Stimulated activated CD8-positive, alpha-beta memory T cell treated with anti-CD3 and anti-CD28 coated beads, Interleukin-2, amount 100 ng/mL, for 48 hours (primary cell): ENCODE measurements at regions not wholly inside any gene's neighbourhood (a gene's known extent, or its start where the extent isn't known, plus 50 kb on each side); places are given as distances from the start of the nearest gene placed in this dataset.

Source experiments
- DNase-seq, 2 donors: peaks; one replicate each; pipeline ENCODE4 v3.0.0-alpha.2; 2020; ENCODE audit warnings: low read depth in 2 of 2

DNA sequence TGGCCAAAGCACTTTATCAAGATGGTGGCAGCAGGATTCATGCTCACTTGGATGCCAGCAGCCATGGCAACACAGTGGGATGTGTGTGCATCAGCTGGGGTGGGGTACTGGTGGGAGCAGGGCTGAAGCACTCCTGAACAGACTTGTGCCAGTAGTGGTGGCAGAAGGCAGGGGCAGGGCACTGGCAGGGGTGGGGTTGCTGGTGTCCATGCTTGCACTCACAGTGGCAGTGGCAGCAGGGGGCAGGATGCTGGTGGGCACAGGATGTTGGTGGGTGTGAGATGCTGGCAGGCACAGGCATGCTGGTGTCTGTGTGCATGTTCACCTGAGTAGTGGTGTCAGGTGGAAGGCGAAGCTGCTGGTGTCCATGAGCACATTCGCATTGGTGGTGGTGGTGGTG is 161.0 kb upstream of the PMFBP1 start:
- DNase-seq, result no peak

- no peak for DNase-seq
These were observed 152.6 kb upstream of the PMFBP1 start for GRCh38 chr16:72324578-72324977.

DNA sequence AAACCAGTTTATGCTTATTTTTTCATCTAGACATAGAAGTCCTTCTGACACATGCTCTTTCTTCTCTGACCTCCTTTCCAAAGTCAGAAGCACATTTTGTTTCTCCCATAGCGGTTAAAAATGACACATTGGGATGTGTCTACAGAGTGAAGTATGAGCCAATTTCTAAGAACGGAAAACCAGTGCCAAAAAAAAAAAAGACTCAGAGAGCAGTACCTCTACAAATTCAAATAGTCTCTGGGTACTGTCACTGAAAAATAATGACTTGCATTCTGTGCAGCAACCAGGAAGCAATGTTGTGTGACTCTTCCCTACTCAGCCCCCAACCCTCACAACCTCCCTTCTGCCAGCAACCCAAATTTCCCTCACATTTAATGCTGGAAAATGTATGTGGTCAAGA is 145.5 kb upstream of the PMFBP1 start:
- DNase-seq, result no peak

DNA sequence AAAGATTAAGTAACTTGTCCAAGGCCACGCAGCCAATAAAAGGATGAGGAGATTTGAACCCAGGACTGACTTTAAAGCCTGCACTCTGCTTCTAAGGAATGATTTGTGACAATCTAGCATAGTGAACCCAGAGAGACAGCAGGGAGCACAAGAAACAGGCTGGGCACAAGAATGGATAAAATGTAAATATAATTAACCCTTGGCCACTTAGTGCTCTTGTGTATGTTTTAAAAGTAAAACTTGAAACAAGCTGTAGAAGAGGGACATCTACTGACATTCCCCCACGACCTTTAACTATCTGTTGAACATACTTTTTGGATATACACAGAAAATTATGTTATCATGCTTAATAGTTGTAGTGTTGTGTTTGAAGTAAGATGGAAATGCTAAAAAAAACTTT is 141.9 kb upstream of the PMFBP1 start:
- DNase-seq, result no peak

- DNase-seq, result no peak
These were observed 140.9 kb upstream of the PMFBP1 start for GRCh38 chr16:72312828-72313227.

- DNase-seq, result no peak
These were observed 139.5 kb upstream of the PMFBP1 start for GRCh38 chr16:72311426-72311825.

GRCh38 chr16:72309001-72309400 is 137.0 kb upstream of the PMFBP1 start:
- DNase-seq, result no peak

DNA sequence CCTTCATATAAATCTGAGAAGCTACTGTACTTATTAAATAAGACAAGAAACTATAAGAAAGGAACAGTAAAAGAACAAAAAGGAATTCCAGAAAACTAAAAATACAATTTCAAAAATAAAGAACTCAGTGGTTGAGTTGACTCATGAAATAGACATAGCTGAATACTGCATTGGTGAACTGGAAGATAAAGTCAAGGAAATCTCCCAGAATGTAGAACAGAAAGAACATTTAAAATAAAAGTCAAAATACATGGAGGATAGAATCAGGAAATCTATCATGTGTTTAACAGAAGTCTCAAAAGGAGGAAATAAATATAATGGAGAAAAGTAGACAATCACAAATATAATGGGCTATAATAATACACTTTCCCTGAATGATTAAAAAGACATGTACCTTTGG is 136.4 kb upstream of the PMFBP1 start:
- DNase-seq, result no peak

DNA sequence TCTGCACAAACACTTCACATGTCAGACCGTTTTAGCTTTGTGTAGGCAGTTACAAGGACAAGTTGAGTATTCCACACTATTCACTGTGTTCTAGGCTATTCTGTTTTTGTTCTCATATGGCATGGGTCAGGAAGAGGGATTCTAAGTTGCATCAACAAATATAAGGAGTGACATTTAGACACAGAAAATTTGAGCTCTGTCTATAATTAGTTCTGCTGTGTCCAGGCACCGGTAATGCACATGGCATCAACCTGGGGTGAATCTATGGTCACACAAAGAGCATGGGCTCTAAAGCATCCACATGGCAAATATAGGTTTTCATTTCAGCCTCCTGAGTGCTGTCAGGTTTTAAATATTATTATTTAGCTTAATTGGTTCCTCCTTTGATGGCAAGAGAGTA is 130.4 kb upstream of the PMFBP1 start:
- no peak for DNase-seq

DNA sequence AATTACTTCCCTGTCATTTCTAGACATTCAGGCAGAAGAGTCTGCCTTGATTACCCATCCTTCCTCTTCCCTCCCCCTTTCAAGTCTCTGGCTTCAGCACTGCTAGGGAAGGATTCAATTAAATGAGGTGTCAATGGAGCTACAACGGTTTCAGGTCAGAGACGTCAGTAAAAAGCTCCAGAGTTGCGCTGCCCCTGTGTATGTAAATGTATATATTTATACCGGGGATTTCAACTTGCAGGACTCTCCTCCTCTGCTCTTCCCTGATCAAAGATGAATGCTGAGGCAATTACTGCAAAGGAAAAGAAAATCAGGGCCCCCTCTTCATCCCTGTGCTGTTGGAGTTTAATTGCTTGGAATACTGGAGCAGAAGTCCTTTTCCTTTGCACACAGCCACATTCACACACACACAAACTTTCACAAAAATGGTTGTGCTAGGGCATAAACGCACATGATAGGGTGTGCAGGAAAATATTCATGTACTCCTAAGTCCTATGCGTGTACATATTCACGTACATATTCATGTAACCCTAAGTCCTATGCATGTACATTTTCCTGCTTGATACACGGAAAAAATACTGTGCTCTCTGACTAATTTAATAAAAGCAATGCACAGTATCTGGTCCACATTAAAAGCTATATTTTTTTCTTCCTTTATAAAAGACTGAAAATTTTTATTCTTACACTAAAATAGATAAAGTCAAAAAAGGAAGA is 129.7 kb upstream of the PMFBP1 start:
- no peak for DNase-seq

GRCh38 chr16:72300892-72301291 is 128.9 kb upstream of the PMFBP1 start:
- DNase-seq, result no peak

- DNase-seq, result no peak
These were observed 127.8 kb upstream of the PMFBP1 start for GRCh38 chr16:72299684-72300243.

DNA sequence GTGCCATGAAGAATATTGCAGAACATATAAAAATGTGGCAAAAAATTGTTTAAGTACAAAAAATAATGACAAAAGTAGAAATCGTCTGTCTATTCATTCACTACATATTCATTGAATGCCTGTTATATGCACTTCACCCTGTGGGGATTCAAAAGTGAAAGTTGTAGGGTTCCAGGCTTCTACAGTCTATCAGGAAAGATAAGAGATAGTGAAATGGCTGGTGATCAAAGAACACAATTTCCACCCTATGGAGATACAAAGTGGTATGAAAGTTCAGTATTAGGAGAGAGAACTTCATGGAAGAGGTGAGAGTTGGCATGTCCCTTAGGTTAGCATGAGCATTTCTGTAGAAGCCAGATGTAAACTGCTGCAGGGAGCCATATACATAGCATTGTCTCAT is 127.0 kb upstream of the PMFBP1 start:
- no peak for DNase-seq

GRCh38 chr16:72295914-72296313 is 124.0 kb upstream of the PMFBP1 start:
- no peak for DNase-seq

- no peak for DNase-seq
These were observed 119.6 kb upstream of the PMFBP1 start for GRCh38 chr16:72291531-72291981.

DNA sequence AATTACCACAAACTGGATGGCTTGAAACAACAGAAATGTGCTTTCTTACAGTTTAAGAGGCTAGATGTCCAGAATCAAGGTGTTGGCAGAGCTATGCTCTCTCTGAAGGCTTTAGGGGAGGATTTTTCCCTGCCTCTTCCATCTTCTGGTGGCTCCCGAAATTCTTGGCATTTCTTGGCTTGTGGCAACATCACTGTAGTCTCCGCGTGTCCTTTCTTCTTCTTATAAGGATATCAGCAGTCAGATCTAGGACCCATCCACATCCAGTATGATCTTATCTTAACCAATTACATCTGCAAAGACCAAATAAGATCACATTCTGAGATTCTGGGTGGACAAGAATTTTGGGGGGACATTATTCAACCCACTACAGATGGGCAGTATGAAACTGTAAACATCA is 119.2 kb upstream of the PMFBP1 start:
- no peak for DNase-seq

GRCh38 chr16:72287649-72288048 is 115.7 kb upstream of the PMFBP1 start:
- DNase-seq, result no peak

- no peak for DNase-seq
These were observed 115.1 kb upstream of the PMFBP1 start for GRCh38 chr16:72286936-72287620.

- DNase-seq, result no peak
These were observed 113.8 kb upstream of the PMFBP1 start for GRCh38 chr16:72285728-72286127.

DNA sequence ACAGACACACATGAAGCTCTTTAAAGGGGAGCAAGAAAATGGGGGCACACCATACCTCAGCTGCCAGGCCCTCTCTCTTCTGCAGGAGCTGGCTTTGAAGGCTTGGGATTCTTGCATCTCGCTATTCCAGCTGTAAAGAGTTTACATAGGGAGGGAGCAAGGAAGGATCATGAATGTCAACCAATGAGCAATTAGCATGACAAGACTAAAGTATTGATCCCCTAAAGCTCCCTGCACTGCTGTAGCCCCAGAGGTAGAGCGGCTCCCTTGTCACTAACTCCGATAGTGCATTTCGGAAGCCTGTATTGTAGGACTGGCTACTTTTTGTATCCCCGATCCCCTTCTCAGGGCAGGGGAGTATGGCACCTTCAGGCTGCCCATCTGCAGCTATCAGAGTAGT is 113.4 kb upstream of the PMFBP1 start:
- no peak for DNase-seq

DNA sequence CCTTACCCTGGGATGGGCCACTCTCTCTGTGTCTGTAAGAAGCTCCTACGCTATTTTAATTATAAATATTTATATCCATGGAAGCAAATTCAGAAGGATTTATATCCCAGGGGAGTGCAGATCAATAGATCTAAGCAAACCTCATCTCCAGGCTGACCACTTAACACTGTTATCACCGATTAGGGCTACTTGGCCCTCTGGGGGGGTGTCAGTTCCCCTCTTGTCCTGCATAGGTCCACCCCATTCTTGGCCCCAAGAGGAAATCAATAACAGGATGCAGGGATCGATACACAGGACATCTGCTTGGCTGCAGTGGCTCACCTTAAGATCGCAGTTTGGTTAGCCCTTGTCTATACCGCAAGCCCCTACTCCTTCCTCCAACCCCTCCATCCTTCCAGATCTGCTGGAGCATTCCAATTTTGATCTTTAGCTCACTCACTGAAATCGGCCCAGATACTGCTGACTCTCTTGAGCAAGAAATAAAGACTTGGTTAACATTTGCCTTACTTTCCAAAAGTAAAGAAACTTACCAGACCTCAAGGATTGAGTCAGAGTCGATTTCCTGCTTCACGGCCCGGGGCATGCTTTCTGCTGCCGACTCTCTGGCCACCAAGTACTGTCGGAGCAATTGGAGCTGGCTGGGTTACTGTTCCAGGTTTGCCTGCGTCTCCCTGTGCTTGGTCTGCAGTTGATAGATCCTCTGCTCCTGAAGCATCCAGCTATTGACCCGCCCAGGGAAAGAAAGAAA is 112.3 kb upstream of the PMFBP1 start:
- DNase-seq, result no peak

DNA sequence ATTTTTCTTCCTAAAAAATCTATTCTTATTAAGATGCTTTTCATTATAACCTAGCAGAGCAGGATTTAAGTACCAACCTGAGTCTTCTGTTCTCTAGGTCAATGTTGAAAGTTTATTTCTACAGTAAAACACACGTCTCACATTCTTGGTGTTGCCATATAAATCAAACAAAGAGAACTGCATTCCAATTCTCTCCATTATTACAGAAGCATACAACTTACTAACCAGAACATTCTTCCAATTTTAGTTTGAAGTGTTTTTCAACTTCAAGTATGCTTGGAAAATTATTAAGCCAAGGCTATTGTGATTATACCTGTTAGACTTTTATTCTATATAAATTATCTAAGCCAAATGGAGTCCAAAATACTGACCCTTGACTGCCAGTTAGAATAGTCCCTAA is 110.4 kb upstream of the PMFBP1 start:
- no peak for DNase-seq

GRCh38 chr16:72278301-72278700 is 106.3 kb upstream of the PMFBP1 start:
- DNase-seq, result no peak
